ENCODE measurements at regions not wholly inside any gene's neighbourhood (a gene's known extent, or its start where the extent isn't known, plus 50 kb on each side); places are given as distances from the start of the nearest gene placed in this dataset.

DNA sequence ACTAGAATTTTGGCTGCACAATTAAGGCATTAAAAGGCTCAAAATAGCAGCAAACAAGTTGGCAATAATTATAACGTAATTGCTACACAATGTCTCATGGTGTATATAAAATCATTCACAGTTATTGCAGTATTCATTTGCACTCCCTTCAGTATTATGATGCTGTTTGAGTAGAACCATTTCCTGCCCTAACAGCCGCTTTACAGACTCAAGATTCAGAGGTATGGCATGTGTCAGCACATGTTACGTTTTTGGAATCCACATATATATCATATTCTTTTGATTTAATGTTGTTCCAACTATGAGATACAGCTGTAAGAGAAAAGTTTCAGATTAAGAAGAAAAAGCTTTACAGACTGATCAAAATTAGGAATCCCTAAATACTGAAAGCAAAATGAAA lies 56.3 kb upstream of the NCKAP5 start:
- no peak overlapping the region for H3K4me3 Mint-ChIP-seq (ENCODE audit: unreplicated experiment)
- no peak for DNase-seq (ENCODE audit: extremely low spot score, unreplicated experiment)
- H3K27ac Mint-ChIP-seq (ENCODE audit: unreplicated experiment) = no peak overlapping the region
- H3K27me3 Mint-ChIP-seq (ENCODE audit: unreplicated experiment) = peaks cover 37% of the 10 kb centered on the region
- H3K4me1 Mint-ChIP-seq (ENCODE audit: unreplicated experiment) = no peaks in the 10 kb centered on the region
- TF ChIP-seq, protein P1, sequence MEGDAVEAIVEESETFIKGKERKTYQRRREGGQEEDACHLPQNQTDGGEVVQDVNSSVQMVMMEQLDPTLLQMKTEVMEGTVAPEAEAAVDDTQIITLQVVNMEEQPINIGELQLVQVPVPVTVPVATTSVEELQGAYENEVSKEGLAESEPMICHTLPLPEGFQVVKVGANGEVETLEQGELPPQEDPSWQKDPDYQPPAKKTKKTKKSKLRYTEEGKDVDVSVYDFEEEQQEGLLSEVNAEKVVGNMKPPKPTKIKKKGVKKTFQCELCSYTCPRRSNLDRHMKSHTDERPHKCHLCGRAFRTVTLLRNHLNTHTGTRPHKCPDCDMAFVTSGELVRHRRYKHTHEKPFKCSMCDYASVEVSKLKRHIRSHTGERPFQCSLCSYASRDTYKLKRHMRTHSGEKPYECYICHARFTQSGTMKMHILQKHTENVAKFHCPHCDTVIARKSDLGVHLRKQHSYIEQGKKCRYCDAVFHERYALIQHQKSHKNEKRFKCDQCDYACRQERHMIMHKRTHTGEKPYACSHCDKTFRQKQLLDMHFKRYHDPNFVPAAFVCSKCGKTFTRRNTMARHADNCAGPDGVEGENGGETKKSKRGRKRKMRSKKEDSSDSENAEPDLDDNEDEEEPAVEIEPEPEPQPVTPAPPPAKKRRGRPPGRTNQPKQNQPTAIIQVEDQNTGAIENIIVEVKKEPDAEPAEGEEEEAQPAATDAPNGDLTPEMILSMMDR (IDR thresholded peaks at IDR 0.05) = no peak
- H3K9me3 Mint-ChIP-seq (ENCODE audit: unreplicated experiment) = peaks cover 9% of the 10 kb centered on the region
- no peaks in the 10 kb centered on the region for H3K36me3 Mint-ChIP-seq (ENCODE audit: unreplicated experiment)

DNA sequence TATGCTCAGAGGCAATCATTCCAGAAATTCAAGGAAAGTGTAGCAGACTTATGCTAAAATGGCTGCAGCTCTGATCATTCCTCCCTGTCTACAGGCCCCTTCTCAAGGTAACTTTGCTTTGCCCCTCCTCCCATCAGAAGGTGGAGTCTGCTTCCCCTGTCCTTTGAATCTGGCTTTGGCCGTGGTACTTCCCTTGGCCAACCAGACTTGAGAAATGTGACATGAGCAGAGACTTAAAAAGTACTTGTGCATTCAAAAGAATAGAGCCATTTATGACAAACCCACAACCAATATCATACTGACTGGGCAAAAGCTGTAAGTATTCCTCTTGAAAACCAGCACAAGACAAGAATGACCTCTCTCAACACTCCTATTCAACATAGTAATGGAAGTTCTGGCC lies 59.5 kb upstream of the NCKAP5 start:
- Mint-ChIP-seq H3K4me3 (ENCODE audit: unreplicated experiment) (no peak overlapping the region), H3K4me1 (ENCODE audit: unreplicated experiment) (no peaks in the 10 kb centered on the region), H3K36me3 (ENCODE audit: unreplicated experiment) (no peaks in the 10 kb centered on the region), H3K27ac (ENCODE audit: unreplicated experiment) (no peak overlapping the region), H3K9me3 (ENCODE audit: unreplicated experiment) (peaks cover 9% of the 10 kb centered on the region), H3K27me3 (ENCODE audit: unreplicated experiment) (peaks cover 17% of the 10 kb centered on the region)
- TF ChIP-seq, protein P1 (IDR thresholded peaks at IDR 0.05) = no peak
- no peak for DNase-seq (ENCODE audit: extremely low spot score, unreplicated experiment)

DNA sequence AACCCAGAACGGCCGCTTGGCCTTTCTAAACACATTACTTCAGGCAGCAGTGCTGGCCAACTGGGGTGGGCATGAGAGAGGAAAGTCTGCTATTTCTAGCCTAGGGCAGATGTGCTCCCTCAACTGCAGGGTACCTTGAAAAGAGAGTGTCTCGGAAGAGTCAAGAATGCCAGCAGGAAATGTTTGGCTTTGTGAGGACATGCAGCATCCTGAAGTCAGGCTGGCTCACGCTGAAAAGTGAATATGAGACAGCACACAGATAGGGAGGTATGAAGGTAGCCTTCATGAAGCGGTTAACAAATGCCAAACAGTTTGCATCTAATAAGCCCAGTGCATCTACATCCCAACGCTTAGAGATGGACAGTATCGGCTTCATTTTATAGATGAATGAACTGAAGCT lies 65.0 kb upstream of the NCKAP5 start:
- no peak overlapping the region for H3K27ac Mint-ChIP-seq (ENCODE audit: unreplicated experiment)
- no peak for DNase-seq (ENCODE audit: extremely low spot score, unreplicated experiment)
- H3K9me3 Mint-ChIP-seq (ENCODE audit: unreplicated experiment) = no peaks in the 10 kb centered on the region
- TF ChIP-seq, protein P1 (IDR thresholded peaks at IDR 0.05) = no peak
- peaks cover 13% of the 10 kb centered on the region for H3K27me3 Mint-ChIP-seq (ENCODE audit: unreplicated experiment)
- H3K36me3 Mint-ChIP-seq (ENCODE audit: unreplicated experiment) = no peaks in the 10 kb centered on the region
- H3K4me1 Mint-ChIP-seq (ENCODE audit: unreplicated experiment) = no peaks in the 10 kb centered on the region
- no peak overlapping the region for H3K4me3 Mint-ChIP-seq (ENCODE audit: unreplicated experiment)

DNA sequence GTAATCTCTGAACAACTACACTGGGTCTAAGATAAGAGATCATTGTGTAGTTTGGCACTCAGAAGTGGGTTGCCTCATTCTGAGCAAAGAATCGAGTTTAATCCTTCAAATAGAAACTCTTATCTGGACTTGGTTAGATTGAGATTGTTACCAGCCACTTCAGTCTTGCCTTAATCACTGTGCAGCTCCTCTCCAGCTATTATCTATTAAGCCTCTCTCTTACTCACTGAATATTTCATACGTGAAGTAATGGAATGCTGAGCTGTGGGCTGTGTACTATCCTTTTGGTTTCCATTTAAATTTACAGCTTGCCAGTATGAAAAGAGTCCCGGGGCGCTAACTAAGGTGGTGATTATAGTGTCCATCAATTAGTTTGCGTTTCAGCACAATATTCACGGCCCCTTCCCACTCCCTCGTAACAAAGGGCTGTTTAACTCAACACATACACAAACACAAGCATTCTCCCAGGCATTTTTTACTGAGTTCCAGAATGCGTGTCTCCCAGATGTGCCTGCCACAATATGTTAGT lies 65.7 kb upstream of the NCKAP5 start:
- no peak for DNase-seq (ENCODE audit: extremely low spot score, unreplicated experiment)
- Mint-ChIP-seq H3K27me3 (ENCODE audit: unreplicated experiment) (peaks cover 12% of the 10 kb centered on the region), H3K4me1 (ENCODE audit: unreplicated experiment) (no peaks in the 10 kb centered on the region), H3K4me3 (ENCODE audit: unreplicated experiment) (no peak overlapping the region), H3K36me3 (ENCODE audit: unreplicated experiment) (no peaks in the 10 kb centered on the region), H3K27ac (ENCODE audit: unreplicated experiment) (no peak overlapping the region), H3K9me3 (ENCODE audit: unreplicated experiment) (no peaks in the 10 kb centered on the region)
- TF ChIP-seq, protein P1 (IDR thresholded peaks at IDR 0.05) = no peak

DNA sequence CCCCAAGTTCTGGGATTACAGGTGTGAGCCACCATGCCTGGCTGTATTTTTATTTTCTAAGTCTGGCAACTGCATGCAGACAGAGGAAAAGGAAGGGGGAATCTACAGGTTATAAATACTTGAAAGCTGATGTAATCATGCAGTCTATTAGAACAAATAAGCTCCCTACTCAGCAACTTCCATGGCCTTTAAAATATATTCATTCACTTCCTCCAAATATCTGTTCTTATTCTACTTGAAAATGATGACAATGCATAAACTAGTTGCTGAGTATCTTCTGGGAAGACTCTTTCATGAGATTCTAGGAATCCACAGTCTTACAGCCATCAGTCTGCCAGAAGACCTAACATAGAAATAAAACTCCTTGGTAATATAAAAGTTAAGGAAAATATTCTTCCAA lies 66.9 kb upstream of the NCKAP5 start:
- H3K27ac Mint-ChIP-seq (ENCODE audit: unreplicated experiment) = no peak overlapping the region
- H3K27me3 Mint-ChIP-seq (ENCODE audit: unreplicated experiment) = peaks cover 12% of the 10 kb centered on the region
- no peaks in the 10 kb centered on the region for H3K9me3 Mint-ChIP-seq (ENCODE audit: unreplicated experiment)
- H3K4me1 Mint-ChIP-seq (ENCODE audit: unreplicated experiment) = no peaks in the 10 kb centered on the region
- TF ChIP-seq, protein P1 (IDR thresholded peaks at IDR 0.05) = no peak
- no peak overlapping the region for H3K4me3 Mint-ChIP-seq (ENCODE audit: unreplicated experiment)
- no peaks in the 10 kb centered on the region for H3K36me3 Mint-ChIP-seq (ENCODE audit: unreplicated experiment)
- no peak for DNase-seq (ENCODE audit: extremely low spot score, unreplicated experiment)

Measured in osteocyte (in vitro differentiated cells).